Fibroblast of villous mesenchyme (primary cell): ENCODE measurements at regions not wholly inside any gene's neighbourhood (a gene's known extent, or its start where the extent isn't known, plus 50 kb on each side); places are given as distances from the start of the nearest gene placed in this dataset.

ENCODE experiments used
- DNase-seq: peaks from one replicate; pipeline ENCODE4 v3.0.0-alpha.2; 2010; ENCODE audit warnings: low read depth
- H3K4me3 ChIP-seq: 2 replicates; pipeline ENCODE4 v1.5.1; 2011; ENCODE audit warnings: low read depth, mild to moderate bottlenecking, low read length
- CTCF ChIP-seq: IDR thresholded peaks from 2 replicates; pipeline ENCODE4 v1.5.1; 2012; ENCODE audit warnings: low read depth, mild to moderate bottlenecking, low read length; ENCODE audit not compliant: insufficient read depth

GRCh38 chr6:134866563-134866962, 83.3 kb downstream of the ALDH8A1 start:
- H3K4me3 ChIP-seq, result no peak overlapping the region
- TF ChIP-seq CTCF, result no peak
- DNase-seq, result no peak

- no peak for DNase-seq
- no peak overlapping the region for H3K4me3 ChIP-seq
- no peak for TF ChIP-seq CTCF
Observed at GRCh38 chr6:134864558-134864957, 85.3 kb downstream of the ALDH8A1 start.

DNA sequence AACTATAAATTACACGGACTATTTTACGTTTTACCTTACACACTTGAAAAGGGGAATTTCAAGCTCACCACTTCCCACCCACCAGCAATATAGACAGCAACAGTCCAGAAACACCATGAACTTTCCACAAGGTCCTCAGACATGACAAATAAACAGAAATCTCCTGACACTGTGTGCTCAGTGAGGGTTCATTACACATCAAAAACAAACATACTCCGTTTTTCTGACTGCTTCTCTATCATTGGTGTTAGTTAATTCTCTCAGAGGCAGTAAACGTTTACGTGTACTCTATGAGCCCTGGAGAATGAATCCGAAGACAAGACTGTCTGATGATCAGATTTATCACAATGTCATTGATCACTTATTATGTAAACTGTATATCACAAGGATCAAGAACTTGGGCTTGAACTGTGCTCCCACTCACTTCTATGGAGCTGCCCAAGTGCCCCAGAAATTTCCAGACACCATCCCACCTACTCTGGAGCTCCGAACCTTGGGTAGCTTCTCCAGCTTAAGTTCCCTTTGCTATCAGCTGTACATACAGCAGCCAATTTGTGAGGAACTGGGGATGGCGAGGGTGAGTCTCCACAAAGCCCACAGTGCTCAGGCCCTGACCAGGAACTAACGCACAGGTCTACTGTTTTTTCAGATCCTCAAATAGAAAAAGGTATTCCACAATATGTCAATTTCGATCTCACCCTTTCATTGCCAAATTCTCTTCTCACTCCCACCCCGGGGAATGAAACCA, 86.0 kb downstream of the ALDH8A1 start:
- TF ChIP-seq CTCF, result no peak
- H3K4me3 ChIP-seq, result no peak overlapping the region
- DNase-seq, result no peak

DNA sequence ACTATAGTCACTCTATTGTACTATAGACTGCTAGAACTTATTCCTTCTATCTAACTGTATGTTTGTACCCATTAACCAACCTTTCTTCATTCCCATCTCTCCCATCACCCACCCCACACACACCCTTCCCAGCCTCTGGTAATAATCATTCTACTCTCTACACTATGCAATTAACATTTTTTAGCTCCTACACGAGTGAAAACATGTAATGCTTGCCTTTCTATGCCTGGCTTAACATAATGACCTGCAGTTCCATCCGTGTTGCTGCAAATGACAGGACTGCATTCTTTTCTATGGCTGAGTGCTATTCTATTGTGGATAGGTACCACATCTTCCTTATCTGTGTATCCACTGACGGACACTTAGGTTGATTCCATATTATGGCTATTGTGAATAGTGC, 95.5 kb downstream of the ALDH8A1 start:
- no peak overlapping the region for H3K4me3 ChIP-seq
- TF ChIP-seq CTCF, result no peak
- DNase-seq, result no peak

DNA sequence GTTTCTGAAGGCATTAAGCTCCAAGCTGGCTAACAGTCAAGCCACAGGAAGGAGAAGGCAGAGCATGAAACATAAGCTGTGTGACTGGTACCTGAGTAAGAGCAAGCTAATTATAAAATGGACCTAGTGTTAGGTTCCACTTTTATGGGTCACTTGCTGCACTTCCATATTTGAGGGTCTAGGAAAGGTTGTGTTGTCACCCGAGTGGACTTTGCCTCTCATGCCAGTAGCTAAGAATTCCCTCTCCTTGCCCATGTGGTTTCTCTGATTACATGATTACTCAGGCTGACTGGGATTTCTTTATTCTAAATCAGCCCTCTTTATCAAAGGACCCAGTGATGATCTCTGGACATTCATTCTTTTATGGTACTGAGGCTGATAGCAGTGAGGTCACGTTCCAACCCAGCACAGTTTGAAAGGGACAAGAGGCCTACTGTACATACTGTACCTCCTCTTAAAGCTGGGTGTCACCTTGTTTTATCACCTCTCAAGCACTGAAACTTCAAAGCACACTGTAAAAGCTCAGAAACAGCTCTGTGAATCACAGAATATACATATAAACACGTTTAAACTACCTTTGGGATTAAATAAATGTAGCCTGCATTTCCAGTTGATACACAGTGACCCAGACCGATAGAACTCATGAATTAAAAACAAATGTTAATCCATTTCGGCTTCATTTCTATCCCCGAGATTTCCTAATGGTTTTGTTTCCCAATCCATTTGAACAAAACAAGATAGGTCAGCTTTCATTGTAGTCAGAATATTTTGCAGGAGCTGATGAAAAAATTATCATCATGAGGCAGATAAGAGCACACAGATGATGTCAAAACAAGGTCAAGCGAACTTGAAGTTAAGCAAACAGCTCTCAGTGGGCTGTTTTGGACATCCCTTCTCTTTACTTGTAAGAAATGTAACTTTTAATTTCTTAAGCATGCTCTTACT, 96.5 kb downstream of the ALDH8A1 start:
- peak; percentile 72 for DNase-seq
- no peak for TF ChIP-seq CTCF
- no peak overlapping the region for H3K4me3 ChIP-seq

DNA sequence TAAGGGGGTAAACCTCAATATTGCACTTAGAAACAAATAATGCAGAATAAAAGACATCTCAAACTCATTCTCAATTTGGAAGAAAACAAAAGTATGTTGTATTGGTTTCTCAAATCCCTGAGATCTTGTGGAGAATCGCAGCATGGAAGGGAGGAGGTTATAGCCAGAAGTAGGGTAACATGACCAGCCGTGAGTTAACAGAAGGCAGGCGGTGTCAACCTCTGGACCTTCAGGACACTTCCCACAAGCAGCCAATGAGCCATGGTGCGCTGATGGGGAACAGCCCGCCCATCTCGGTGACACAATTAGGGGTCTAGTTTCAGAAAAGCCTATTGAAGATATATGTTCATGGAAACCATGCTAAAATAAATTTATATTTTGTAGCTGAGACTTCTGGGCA, 98.4 kb downstream of the ALDH8A1 start:
- H3K4me3 ChIP-seq, result no peak overlapping the region
- TF ChIP-seq CTCF, result no peak
- DNase-seq, result no peak
